GM21390 (cell line): ENCODE measurements at regions not wholly inside any gene's neighbourhood (a gene's known extent, or its start where the extent isn't known, plus 50 kb on each side); places are given as distances from the start of the nearest gene placed in this dataset.
"Not testable (repeated sequence)": the region's sequence is repeated elsewhere in the genome, so short reads cannot be mapped to it uniquely, and the experiment has no call there.

Source experiments
- ATAC-seq: cut with Tn5 transposase; IDR thresholded peaks from one replicate; pipeline ENCODE4 v1.9.1; 2021; ENCODE audit not compliant: unreplicated experiment

DNA sequence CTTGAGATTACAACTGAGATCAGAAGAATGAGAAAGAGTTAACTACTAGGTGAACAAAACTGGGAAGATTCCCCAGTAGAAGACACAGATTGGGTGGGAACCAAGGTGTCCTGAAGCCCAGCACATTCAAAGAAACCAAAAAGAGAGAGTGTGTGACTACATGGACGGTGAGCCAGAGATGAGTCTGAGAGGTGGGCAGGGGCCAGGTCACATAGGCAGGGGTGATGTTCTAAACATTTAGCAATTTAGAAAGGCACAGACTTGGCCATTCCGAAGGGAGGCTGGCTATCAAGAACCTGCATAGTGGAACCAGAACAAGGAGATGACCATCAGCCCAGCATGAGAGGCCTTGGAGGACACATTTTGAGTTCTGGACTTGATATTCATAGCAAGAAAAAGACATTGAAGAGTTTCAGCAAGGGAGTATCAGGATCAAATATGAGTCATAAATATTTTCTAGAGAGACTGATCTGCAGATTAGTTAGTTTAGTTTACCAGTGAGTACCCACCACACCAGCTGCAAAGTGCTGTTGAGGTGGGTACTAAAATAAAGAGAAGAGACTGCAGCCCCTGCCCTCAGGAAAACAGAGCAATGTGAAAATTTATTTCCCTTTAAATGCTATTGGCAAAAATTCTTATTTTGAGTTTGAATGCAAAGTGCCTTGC, 340.5 kb upstream of the PRDM1 start:
- ATAC-seq = no peak

- ATAC-seq = no peak
Observed at GRCh38 chr6:105744815-105745214, 341.3 kb upstream of the PRDM1 start.

GRCh38 chr6:105740946-105741645, 338.2 kb upstream of the PREP start:
- ATAC-seq = no peak

GRCh38 chr6:105739764-105740163, 336.9 kb upstream of the PREP start:
- ATAC-seq = no peak

GRCh38 chr6:105733556-105734162, 330.8 kb upstream of the PREP start:
- ATAC-seq = no peak

DNA sequence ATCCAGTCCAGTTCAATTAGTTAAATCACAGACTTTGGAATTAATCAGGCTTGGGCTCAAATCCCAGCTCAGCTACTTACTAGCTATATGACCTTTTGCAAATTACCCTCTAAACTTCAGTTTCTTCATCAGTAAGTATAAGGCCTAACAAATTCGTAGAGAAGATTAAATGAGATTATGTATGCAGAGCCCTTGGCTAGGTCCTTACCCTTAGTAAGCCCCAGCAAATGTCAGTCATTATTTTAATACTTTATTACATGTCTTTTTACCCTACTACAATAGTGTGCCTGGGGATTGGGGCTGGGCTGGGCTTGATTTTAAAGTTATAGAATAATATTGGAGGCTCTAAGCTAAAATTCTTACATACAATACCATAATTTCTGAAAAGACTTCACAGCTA, 326.1 kb upstream of the PREP start:
- ATAC-seq = no peak

- ATAC-seq = no peak
Observed at GRCh38 chr6:105726902-105727655, 324.2 kb upstream of the PREP start.

- ATAC-seq = no peak
Observed at GRCh38 chr6:105714846-105715245, 312.0 kb upstream of the PREP start.

GRCh38 chr6:105713474-105714118, 310.7 kb upstream of the PREP start:
- no peak for ATAC-seq

- no peak for ATAC-seq
Observed at GRCh38 chr6:105711216-105711615, 308.3 kb upstream of the PREP start.

GRCh38 chr6:105705608-105706007, 302.7 kb upstream of the PREP start:
- no peak for ATAC-seq

DNA sequence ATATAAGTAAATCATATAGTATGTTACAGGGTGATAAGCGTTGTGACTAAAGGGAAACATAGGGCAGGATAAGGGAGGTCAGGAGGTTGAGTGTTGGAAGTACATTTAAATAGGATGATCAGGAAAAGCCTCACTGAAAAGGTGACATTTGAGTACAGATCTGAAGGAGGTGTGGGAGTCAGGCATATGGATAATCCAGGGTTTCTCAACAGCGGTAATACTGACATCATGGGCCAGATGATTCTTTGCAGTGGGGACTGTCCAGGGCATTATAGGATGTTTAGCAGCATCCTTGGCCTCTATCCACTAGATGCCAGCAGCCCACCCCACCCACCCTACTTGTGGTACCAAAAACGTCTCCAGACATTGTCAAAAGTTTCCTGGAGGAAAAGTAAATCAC, 292.6 kb upstream of the PREP start:
- ATAC-seq = no peak

GRCh38 chr6:105692613-105693215, 289.8 kb upstream of the PREP start:
- no peak for ATAC-seq

DNA sequence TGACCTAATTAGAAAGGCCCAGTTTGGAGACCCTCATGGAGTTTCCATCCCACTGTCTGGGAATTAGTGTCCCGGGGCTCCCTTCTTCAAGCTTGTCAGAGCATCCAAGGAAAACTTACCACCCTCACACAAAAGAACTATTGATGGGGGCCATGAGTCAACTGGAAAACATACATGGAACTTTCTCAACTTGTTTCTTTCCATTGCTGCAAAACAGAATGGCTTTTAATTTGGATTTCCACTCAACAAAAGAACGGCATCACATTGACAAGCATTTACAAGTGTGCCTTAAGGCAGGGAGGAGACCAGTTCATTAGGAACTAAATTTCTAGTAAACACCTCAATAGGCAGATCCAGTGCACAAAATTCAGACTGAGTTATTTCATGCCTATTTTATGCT, 289.1 kb upstream of the PREP start:
- no peak for ATAC-seq

DNA sequence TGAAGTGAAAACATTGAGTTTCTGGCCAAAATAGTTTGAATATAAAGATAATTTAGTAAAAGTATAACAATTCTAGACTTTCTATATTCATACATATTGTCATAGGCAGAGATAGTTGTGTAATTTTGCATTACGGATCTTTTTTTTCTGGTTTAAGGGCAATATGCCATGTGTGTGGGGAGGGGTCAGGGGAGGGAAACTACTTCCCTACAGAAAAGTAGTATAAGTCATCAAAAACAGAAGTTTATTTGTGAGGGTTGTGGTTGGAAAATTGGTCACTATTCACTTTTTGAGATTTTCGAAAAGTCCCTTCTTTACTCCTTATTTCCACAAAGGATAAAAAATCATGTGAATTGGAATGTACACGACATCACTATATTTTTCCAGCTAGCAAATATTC, 288.2 kb upstream of the PREP start:
- no peak for ATAC-seq

DNA sequence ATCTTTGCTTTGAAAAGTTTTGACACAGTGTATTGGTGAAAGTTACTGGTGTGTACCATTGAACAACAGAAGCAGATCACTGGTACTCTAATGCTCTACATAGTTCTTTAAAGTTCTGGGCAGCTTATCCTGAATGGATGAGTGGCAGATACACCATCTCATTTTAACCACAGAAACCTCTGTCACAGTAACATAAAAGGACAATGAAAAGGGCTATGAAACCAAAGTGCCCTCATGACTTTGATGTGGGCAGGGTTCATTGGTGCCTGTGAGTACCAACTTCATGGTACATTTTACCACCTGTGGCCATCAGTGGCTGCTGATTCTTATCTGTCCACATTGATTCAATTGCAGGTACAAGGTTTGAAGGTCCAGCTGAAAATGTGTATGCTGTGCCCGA, 285.7 kb upstream of the PREP start:
- ATAC-seq = no peak

GRCh38 chr6:105686793-105687192, 283.9 kb upstream of the PREP start:
- not testable (repeated sequence) for ATAC-seq

DNA sequence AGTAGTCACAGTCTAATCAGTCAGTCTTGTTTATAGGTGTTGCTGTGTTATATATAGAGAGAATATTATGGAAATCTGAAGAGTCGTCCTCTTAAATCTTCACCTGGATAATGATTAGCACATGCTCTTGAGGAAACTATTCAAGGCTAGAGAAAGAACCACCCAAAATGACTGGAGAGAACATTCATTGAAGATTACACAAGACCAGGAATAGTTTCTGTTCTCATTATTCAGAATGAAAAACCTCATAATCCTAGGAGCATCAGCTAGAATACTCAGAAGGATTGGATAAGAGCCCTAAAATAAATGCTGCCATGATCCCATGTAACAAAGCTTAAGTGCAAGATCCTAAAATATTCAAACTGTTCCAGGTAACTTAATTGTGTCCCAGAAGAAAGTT, 278.2 kb upstream of the PREP start:
- ATAC-seq = no peak

- no peak for ATAC-seq
Observed at GRCh38 chr6:105680131-105680530, 277.2 kb upstream of the PREP start.

DNA sequence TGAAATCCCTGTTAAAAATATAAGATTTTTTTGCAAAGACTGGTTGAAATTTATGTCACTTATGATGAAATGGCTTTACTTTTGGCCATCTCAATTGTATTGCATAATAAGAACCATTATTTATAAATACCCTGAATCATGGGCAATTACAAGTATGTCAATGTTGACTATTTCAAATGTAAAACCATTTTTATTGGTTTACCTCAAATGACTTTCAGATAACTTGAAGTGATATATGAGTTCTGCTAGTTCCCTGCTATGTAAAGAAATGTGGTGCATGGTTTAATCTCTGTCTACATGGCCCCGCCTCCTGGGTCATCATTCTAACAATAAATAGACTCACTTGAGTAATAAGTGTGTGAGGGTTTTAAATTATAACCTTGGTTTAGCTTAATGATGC, 275.6 kb upstream of the PREP start:
- no peak for ATAC-seq
